HepG2 (cell line): ENCODE measurements at regions not wholly inside any gene's neighbourhood (a gene's known extent, or its start where the extent isn't known, plus 50 kb on each side); places are given as distances from the start of the nearest gene placed in this dataset.
"Not testable (repeated sequence)": the region's sequence is repeated elsewhere in the genome, so short reads cannot be mapped to it uniquely, and the experiment has no call there.

Source experiments
- ATAC-seq: fragments of 200-7000 bp; cut with Tn5 transposase; 3 replicates; pipeline ENCODE4 v1.9.1; 2020; ENCODE audit warnings: mild to moderate bottlenecking, moderate library complexity
- BruUV-seq: library from RNA; stranded (reverse); fragments of 400-500 nt; replicated peaks from 2 replicates; lab custom pipeline; 2021; lab: Mats Ljungman, UMichigan
- CTCF ChIA-PET: fragments of 300-600 bp; formaldehyde crosslinking; extraction: SDS; loops from one replicate; lab custom pipeline; 2021; ENCODE audit warnings: low total read pairs, inconsistent platforms, low intra/inter-chr PET ratio; lab: Yijun Ruan, JAX
- POLR2A ChIA-PET: fragments of 350-600 bp; sonication (Branson Sonifier 250); formaldehyde crosslinking; loops from one replicate; lab custom pipeline; 2020; ENCODE audit warnings: antibody characterized with exemption, inconsistent platforms; lab: Yijun Ruan, JAX
- DNase-seq: peaks from one replicate; pipeline ENCODE4 v3.0.0-alpha.2; 2015; ENCODE audit warnings: low spot score
- FAIRE-seq: peaks from 3 replicates; lab custom pipeline; 2011; peaks lifted over from hg19 to GRCh38; lab: Jason Lieb, UNC
- H2AFZ ChIP-seq: one replicate; pipeline ENCODE4 v1.6.1; 2011; ENCODE audit warnings: low read length, inconsistent platforms
- H3K27ac ChIP-seq: fragments of 300-600 bp; 3 replicates; pipeline ENCODE4 v1.8.0; 2011; ENCODE audit warnings: mixed run types, mild to moderate bottlenecking, mixed read lengths, low read length, inconsistent platforms; ENCODE audit not compliant: insufficient read depth; ENCODE audit errors: extremely low read length
- H3K27me3 ChIP-seq, 2 experiments: fragments of 200-600 bp in 1 of 2; 2 replicates in 1 of 2; 3 replicates in 1 of 2; pipeline versions ENCODE4 v1.6.0 to v1.8.0; 2011; ENCODE audit warnings: low read length in 2 of 2, mild to moderate bottlenecking in 2 of 2, moderate library complexity in 2 of 2, inconsistent platforms in 1 of 2; ENCODE audit not compliant: insufficient read depth in 2 of 2, control insufficient read depth in 1 of 2
- H3K36me3 ChIP-seq, 2 experiments: fragments of 200-600 bp in 1 of 2; replicated peaks in 1 of 2; 2 replicates in 1 of 2; 3 replicates in 1 of 2; pipeline versions ENCODE4 v1.5.1 to v1.8.0; 2011; ENCODE audit warnings: low read length in 2 of 2, inconsistent platforms in 1 of 2; ENCODE audit not compliant: insufficient read depth in 2 of 2, control insufficient read depth in 1 of 2
- H3K4me1 ChIP-seq: 2 replicates; pipeline ENCODE4 v1.5.1; 2012; ENCODE audit warnings: low read length, inconsistent platforms; ENCODE audit not compliant: insufficient read depth
- H3K4me2 ChIP-seq: 2 replicates; pipeline ENCODE4 v1.6.0; 2011; ENCODE audit warnings: low read depth, low read length, inconsistent platforms
- H3K4me3 ChIP-seq, 3 experiments: fragments of 200-600 bp in 1 of 3; sonication (generic), shearing (Covaris generic) in 1 of 3; replicated peaks in 1 of 3; 2 replicates each; pipeline ENCODE4 v1.5.1; 2011 to 2016; ENCODE audit warnings: low read length in 3 of 3, inconsistent platforms in 2 of 3, low read depth in 2 of 3, mild to moderate bottlenecking in 2 of 3, control low read depth in 1 of 3, mixed read lengths in 1 of 3; ENCODE audit not compliant: insufficient read depth in 1 of 3
- H3K79me2 ChIP-seq: one replicate; pipeline ENCODE4 v1.6.1; 2011; ENCODE audit warnings: low read length, inconsistent platforms; ENCODE audit not compliant: insufficient read depth
- H3K9ac ChIP-seq: 2 replicates; pipeline ENCODE4 v1.6.0; 2011; ENCODE audit warnings: mild to moderate bottlenecking, low read depth, low read length, inconsistent platforms; ENCODE audit not compliant: insufficient read depth
- H3K9me3 ChIP-seq: 2 replicates; pipeline ENCODE4 v1.5.1; 2012; ENCODE audit warnings: mild to moderate bottlenecking, low read length
- H4K20me1 ChIP-seq: 2 replicates; pipeline ENCODE4 v1.6.0; 2011; ENCODE audit warnings: inconsistent platforms, mild to moderate bottlenecking, low read length, moderate library complexity; ENCODE audit not compliant: insufficient read depth
- FOSL2 ChIP-seq: sonication (generic); formaldehyde crosslinking; IDR thresholded peaks from 2 replicates; pipeline ENCODE4 v1.4.0; 2020; ENCODE audit warnings: missing genetic modification reagents
- KLF16 ChIP-seq, 2 experiments: sonication (generic) in 1 of 2; formaldehyde crosslinking in 1 of 2; IDR thresholded peaks; 2 replicates each; pipeline versions ENCODE4 v1.6.1 to v1.8.0; 2016 to 2023; ENCODE audit warnings: missing genetic modification reagents in 2 of 2, missing compliant biosample characterization in 1 of 2
- ZNF567 ChIP-seq: sonication (generic); formaldehyde crosslinking; IDR thresholded peaks from 2 replicates; pipeline ENCODE4 v1.8.1; 2023; ENCODE audit warnings: mild to moderate bottlenecking, missing genetic modification reagents, borderline replicate concordance
- WGBS: methylation state at CpG from one replicate; pipeline ENCODE4 v1.1.6; 2017; ENCODE audit warnings: low lambda C conversion rate; 5-methylcytosine and 5-hydroxymethylcytosine counted together
- in situ Hi-C: cut with HindIII; loops from 2 replicates; pipeline ENCODE4 v1.10.0; 2017; ENCODE audit warnings: low pct_unique_long_range_greater_than_20kb; ENCODE audit not compliant: extremely low pct_ligation_motif_present
- intact Hi-C: fragments of 100-400 bp; cut with micrococcal nuclease; formaldehyde crosslinking; loops from one replicate; pipeline ENCODE4 v1.10.0; 2022; ENCODE audit not compliant: unreplicated experiment
- TF ChIP-seq, protein P1 (sequence below), 2 experiments: IDR thresholded peaks; 2 replicates each; pipeline ENCODE4 v1.6.1; 2011 to 2012; ENCODE audit warnings: low read length in 2 of 2, borderline replicate concordance in 1 of 2, low read depth in 1 of 2, mild to moderate bottlenecking in 1 of 2, moderate library complexity in 1 of 2
- TF ChIP-seq, protein P2 (sequence below): sonication (generic); formaldehyde crosslinking; IDR thresholded peaks from 2 replicates; pipeline ENCODE4 v1.4.0; 2020; ENCODE audit warnings: mild to moderate bottlenecking, missing genetic modification reagents
- TF ChIP-seq, protein P3 (sequence below): sonication (generic); formaldehyde crosslinking; IDR thresholded peaks from 2 replicates; pipeline ENCODE4 v1.4.0; 2020; ENCODE audit warnings: mild to moderate bottlenecking, missing genetic modification reagents

DNA sequence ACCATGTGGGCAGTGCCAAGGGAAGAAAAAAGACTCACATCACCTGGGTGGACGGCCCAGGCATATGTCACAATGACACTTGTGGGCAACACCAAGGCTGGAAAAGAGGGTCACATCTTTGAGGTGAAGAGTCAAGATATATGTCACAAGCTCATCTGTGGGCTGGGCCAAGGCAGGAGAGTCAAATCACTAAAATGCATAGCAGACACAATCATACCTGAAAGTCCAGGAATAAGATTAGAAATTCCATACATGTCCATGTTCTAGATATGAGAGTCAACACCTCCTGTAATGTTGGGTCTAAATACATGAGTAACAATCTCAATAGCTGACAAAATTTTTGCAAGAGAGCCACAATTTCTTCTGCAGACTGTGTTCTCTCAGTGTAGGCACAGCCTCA is 145.0 kb downstream of the ZNF675 start (continued):
- TF ChIP-seq, protein P1, sequence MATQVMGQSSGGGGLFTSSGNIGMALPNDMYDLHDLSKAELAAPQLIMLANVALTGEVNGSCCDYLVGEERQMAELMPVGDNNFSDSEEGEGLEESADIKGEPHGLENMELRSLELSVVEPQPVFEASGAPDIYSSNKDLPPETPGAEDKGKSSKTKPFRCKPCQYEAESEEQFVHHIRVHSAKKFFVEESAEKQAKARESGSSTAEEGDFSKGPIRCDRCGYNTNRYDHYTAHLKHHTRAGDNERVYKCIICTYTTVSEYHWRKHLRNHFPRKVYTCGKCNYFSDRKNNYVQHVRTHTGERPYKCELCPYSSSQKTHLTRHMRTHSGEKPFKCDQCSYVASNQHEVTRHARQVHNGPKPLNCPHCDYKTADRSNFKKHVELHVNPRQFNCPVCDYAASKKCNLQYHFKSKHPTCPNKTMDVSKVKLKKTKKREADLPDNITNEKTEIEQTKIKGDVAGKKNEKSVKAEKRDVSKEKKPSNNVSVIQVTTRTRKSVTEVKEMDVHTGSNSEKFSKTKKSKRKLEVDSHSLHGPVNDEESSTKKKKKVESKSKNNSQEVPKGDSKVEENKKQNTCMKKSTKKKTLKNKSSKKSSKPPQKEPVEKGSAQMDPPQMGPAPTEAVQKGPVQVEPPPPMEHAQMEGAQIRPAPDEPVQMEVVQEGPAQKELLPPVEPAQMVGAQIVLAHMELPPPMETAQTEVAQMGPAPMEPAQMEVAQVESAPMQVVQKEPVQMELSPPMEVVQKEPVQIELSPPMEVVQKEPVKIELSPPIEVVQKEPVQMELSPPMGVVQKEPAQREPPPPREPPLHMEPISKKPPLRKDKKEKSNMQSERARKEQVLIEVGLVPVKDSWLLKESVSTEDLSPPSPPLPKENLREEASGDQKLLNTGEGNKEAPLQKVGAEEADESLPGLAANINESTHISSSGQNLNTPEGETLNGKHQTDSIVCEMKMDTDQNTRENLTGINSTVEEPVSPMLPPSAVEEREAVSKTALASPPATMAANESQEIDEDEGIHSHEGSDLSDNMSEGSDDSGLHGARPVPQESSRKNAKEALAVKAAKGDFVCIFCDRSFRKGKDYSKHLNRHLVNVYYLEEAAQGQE (IDR thresholded peaks at IDR 0.05; ENCODE audit: borderline replicate concordance in 1 of 2, low read depth in 1 of 2, low read length in 2 of 2) = no peak
- TF ChIP-seq KLF16 (CRISPR knock-in tag; IDR thresholded peaks at IDR 0.05) = no peak
- no peak for TF ChIP-seq FOSL2 (CRISPR knock-in tag)
- TF ChIP-seq, protein P2, sequence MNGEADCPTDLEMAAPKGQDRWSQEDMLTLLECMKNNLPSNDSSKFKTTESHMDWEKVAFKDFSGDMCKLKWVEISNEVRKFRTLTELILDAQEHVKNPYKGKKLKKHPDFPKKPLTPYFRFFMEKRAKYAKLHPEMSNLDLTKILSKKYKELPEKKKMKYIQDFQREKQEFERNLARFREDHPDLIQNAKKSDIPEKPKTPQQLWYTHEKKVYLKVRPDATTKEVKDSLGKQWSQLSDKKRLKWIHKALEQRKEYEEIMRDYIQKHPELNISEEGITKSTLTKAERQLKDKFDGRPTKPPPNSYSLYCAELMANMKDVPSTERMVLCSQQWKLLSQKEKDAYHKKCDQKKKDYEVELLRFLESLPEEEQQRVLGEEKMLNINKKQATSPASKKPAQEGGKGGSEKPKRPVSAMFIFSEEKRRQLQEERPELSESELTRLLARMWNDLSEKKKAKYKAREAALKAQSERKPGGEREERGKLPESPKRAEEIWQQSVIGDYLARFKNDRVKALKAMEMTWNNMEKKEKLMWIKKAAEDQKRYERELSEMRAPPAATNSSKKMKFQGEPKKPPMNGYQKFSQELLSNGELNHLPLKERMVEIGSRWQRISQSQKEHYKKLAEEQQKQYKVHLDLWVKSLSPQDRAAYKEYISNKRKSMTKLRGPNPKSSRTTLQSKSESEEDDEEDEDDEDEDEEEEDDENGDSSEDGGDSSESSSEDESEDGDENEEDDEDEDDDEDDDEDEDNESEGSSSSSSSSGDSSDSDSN = no peak
- TF ChIP-seq, protein P3, sequence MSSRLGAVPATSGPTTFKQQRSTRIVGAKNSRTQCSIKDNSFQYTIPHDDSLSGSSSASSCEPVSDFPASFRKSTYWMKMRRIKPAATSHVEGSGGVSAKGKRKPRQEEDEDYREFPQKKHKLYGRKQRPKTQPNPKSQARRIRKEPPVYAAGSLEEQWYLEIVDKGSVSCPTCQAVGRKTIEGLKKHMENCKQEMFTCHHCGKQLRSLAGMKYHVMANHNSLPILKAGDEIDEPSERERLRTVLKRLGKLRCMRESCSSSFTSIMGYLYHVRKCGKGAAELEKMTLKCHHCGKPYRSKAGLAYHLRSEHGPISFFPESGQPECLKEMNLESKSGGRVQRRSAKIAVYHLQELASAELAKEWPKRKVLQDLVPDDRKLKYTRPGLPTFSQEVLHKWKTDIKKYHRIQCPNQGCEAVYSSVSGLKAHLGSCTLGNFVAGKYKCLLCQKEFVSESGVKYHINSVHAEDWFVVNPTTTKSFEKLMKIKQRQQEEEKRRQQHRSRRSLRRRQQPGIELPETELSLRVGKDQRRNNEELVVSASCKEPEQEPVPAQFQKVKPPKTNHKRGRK = no peak
- no peak for TF ChIP-seq ZNF567

DNA sequence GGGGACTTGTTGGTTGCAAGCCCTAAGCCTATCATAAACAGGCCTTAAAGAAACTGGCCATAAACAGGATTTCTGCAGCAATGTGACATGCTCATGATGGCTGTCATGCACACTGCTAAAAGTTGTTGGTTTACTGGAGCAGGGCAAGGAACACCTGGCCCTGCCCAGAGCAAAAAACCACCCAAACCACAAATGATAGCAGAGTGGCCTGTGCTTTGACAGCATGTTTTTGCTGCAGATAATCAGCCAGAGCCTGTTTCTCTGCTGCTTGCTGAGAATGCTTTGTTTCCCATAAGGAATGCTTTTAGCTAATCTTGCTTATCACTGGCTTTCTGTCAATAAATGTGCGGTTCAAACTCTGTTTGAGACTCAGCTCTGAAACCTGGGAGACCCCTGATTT is 144.9 kb upstream of the ZNF91 start:
- in situ Hi-C loops, H2AFZ ChIP-seq, intact Hi-C loops, H3K27me3 ChIP-seq, H3K9ac ChIP-seq, BruUV-seq, H3K4me1 ChIP-seq, DNase-seq, H3K79me2 ChIP-seq, ATAC-seq, H4K20me1 ChIP-seq, H3K27ac ChIP-seq, POLR2A ChIA-PET, H3K4me3 ChIP-seq, H3K36me3 ChIP-seq, FAIRE-seq, CTCF ChIA-PET, H3K4me2 ChIP-seq: not testable (repeated sequence)
- WGBS = 0% methylated on average over 1 of the region's 1 CpG
- peaks cover 93% of the 10 kb centered on the region for H3K9me3 ChIP-seq
